ENCODE measurements at regions not wholly inside any gene's neighbourhood (a gene's known extent, or its start where the extent isn't known, plus 50 kb on each side); places are given as distances from the start of the nearest gene placed in this dataset.

DNA sequence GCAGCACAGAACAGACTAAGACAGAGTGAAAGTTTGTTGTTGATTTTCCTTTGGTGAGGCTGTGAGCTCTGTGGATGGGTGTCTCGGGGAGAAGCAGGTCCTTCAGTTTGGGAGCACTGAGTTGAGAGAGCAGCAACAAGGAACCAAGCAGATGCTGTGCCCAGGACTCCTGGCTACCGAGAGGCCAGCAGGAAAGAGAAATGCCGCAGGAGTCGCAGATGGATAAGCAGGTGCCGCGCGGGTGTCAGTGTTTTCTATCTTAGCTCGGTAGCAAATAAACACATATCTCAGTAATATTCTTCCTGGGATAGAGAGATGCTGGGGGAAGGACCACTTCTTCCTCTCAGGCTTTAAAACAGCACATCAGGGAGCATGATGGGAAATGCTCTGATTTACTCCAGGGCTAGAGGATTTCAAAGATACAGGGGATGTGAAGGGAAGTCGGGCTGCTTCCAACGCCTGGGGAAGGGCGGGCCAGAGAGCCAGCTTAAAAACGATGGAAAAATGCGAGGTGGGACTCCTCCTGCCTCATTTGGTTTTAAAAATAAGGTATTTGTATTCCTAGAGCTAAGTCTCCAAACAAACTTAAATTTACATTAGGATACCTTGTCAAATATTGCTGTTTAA, 470.7 kb upstream of the B3GAT1 start:
- TF ChIP-seq, protein P1, sequence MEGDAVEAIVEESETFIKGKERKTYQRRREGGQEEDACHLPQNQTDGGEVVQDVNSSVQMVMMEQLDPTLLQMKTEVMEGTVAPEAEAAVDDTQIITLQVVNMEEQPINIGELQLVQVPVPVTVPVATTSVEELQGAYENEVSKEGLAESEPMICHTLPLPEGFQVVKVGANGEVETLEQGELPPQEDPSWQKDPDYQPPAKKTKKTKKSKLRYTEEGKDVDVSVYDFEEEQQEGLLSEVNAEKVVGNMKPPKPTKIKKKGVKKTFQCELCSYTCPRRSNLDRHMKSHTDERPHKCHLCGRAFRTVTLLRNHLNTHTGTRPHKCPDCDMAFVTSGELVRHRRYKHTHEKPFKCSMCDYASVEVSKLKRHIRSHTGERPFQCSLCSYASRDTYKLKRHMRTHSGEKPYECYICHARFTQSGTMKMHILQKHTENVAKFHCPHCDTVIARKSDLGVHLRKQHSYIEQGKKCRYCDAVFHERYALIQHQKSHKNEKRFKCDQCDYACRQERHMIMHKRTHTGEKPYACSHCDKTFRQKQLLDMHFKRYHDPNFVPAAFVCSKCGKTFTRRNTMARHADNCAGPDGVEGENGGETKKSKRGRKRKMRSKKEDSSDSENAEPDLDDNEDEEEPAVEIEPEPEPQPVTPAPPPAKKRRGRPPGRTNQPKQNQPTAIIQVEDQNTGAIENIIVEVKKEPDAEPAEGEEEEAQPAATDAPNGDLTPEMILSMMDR (conservative IDR thresholded peaks at IDR 0.05): no peak
- TF ChIP-seq EZH2 (IDR thresholded peaks at IDR 0.05; ENCODE audit: low read depth): no peak
